ENCODE measurements at regions not wholly inside any gene's neighbourhood (a gene's known extent, or its start where the extent isn't known, plus 50 kb on each side); places are given as distances from the start of the nearest gene placed in this dataset.

DNA sequence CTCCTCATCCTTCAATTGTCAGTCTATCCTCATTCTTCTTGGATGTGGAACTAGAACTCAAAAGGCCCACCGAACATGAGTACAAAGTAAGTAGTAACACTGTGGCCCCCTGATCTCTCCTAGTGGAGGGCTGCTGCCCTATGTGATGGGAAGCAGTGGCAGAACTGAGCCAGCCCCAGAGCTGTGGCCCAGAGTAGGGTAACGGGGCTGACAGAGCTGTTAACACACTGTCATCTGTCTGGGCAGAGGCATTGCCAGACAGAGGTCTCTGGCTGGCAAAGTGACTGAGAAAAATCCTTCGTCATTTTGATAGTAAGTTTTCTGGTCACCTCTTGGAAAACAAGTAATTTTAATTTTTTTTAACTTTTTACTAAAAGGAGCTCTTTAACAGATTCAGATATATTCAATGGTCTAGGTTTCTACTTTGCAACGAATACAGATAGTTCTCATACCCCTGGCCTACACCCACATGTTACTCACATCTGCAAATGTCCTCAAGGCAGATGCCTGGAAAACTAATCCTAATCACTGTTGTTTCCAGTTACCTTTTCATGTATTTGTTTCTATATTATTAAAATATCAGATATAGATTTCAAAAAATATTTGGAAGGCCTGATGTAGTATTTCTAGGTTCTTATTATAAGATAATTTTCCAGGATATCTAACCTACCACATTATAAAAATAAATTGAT lies 588.7 kb downstream of the CPS1 start:
- Histone ChIP-seq H3K9me3 (ENCODE audit: control insufficient read depth, insufficient read depth, low read length) (peaks cover 9% of the 10 kb centered on the region), H3K9me2 (replicated peaks; ENCODE audit: control insufficient read depth, low read length) (no peaks in the 10 kb centered on the region), H3K27me3 (ENCODE audit: control insufficient read depth, low read length) (no peaks in the 10 kb centered on the region), H3K4me3 (ENCODE audit: low read length) (no peak overlapping the region), H3K27ac (ENCODE audit: low read depth, low read length) (no peak overlapping the region), H3K79me2 (ENCODE audit: control insufficient read depth, low read length) (no peaks in the 10 kb centered on the region), H4K20me1 (ENCODE audit: control insufficient read depth, insufficient read depth, low read depth, low read length) (no peaks in the 10 kb centered on the region), H3K36me3 (ENCODE audit: control insufficient read depth, low read length) (no peaks in the 10 kb centered on the region), H3F3A (ENCODE audit: control insufficient read depth, insufficient read depth) (no peaks in the 10 kb centered on the region), H3K4me1 (ENCODE audit: control insufficient read depth, low read length) (no peaks in the 10 kb centered on the region), H3K4me2 (ENCODE audit: low read length) (no peak overlapping the region)
- no peak for TF ChIP-seq EZH2phosphoT487 (IDR thresholded peaks at IDR 0.05; ENCODE audit: borderline replicate concordance, low read length)
- TF ChIP-seq, protein P1, sequence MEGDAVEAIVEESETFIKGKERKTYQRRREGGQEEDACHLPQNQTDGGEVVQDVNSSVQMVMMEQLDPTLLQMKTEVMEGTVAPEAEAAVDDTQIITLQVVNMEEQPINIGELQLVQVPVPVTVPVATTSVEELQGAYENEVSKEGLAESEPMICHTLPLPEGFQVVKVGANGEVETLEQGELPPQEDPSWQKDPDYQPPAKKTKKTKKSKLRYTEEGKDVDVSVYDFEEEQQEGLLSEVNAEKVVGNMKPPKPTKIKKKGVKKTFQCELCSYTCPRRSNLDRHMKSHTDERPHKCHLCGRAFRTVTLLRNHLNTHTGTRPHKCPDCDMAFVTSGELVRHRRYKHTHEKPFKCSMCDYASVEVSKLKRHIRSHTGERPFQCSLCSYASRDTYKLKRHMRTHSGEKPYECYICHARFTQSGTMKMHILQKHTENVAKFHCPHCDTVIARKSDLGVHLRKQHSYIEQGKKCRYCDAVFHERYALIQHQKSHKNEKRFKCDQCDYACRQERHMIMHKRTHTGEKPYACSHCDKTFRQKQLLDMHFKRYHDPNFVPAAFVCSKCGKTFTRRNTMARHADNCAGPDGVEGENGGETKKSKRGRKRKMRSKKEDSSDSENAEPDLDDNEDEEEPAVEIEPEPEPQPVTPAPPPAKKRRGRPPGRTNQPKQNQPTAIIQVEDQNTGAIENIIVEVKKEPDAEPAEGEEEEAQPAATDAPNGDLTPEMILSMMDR (IDR thresholded peaks at IDR 0.05; ENCODE audit: low read depth, low read length, poor library complexity, severe bottlenecking): no peak

GRCh38 chr2:211149731-211150130 lies 593.3 kb downstream of the CPS1 start:
- no peak overlapping the region for H3K4me2 ChIP-seq (ENCODE audit: low read length)
- H3K4me1 ChIP-seq (ENCODE audit: control insufficient read depth, low read length): no peaks in the 10 kb centered on the region
- no peaks in the 10 kb centered on the region for H3F3A ChIP-seq (ENCODE audit: control insufficient read depth, insufficient read depth)
- no peaks in the 10 kb centered on the region for H3K79me2 ChIP-seq (ENCODE audit: control insufficient read depth, low read length)
- no peaks in the 10 kb centered on the region for H3K9me2 ChIP-seq (replicated peaks; ENCODE audit: control insufficient read depth, low read length)
- H3K4me3 ChIP-seq (ENCODE audit: low read length): no peak overlapping the region
- H4K20me1 ChIP-seq (ENCODE audit: control insufficient read depth, insufficient read depth, low read depth, low read length): no peaks in the 10 kb centered on the region
- H3K27me3 ChIP-seq (ENCODE audit: control insufficient read depth, low read length): no peaks in the 10 kb centered on the region
- no peaks in the 10 kb centered on the region for H3K36me3 ChIP-seq (ENCODE audit: control insufficient read depth, low read length)
- no peak overlapping the region for H3K27ac ChIP-seq (ENCODE audit: low read depth, low read length)
- TF ChIP-seq, protein P1 (IDR thresholded peaks at IDR 0.05; ENCODE audit: low read depth, low read length, poor library complexity, severe bottlenecking): no peak
- TF ChIP-seq EZH2phosphoT487 (IDR thresholded peaks at IDR 0.05; ENCODE audit: borderline replicate concordance, low read length): no peak
- peaks cover 3% of the 10 kb centered on the region for H3K9me3 ChIP-seq (ENCODE audit: control insufficient read depth, insufficient read depth, low read length)

DNA sequence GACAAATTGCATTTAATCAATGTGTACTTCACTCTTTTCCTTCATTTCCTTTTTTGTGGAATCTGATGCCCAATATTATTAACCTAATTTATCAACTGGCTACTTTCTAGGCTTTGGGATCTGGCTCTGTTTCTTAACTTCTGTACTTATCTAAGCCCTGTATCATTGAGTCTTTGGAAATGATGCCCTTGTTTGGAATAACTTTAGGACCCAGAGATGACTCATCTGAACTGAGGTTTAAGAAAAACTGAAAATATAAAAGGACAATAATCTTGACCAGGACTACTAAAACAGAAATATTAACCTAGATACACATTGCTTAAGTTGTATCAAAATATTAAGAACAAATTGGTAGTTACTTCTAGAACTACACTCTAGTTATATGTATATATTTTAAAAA lies 600.8 kb downstream of the CPS1 start:
- H3K36me3 ChIP-seq (ENCODE audit: control insufficient read depth, low read length): no peaks in the 10 kb centered on the region
- H3K9me3 ChIP-seq (ENCODE audit: control insufficient read depth, insufficient read depth, low read length): no peaks in the 10 kb centered on the region
- H3K4me1 ChIP-seq (ENCODE audit: control insufficient read depth, low read length): peaks cover 6% of the 10 kb centered on the region
- no peak overlapping the region for H3K4me2 ChIP-seq (ENCODE audit: low read length)
- no peaks in the 10 kb centered on the region for H4K20me1 ChIP-seq (ENCODE audit: control insufficient read depth, insufficient read depth, low read depth, low read length)
- H3K27me3 ChIP-seq (ENCODE audit: control insufficient read depth, low read length): no peaks in the 10 kb centered on the region
- H3F3A ChIP-seq (ENCODE audit: control insufficient read depth, insufficient read depth): no peaks in the 10 kb centered on the region
- TF ChIP-seq, protein P1 (IDR thresholded peaks at IDR 0.05; ENCODE audit: low read depth, low read length, poor library complexity, severe bottlenecking): no peak
- no peak for TF ChIP-seq EZH2phosphoT487 (IDR thresholded peaks at IDR 0.05; ENCODE audit: borderline replicate concordance, low read length)
- H3K79me2 ChIP-seq (ENCODE audit: control insufficient read depth, low read length): no peaks in the 10 kb centered on the region
- H3K4me3 ChIP-seq (ENCODE audit: low read length): no peak overlapping the region
- no peak overlapping the region for H3K27ac ChIP-seq (ENCODE audit: low read depth, low read length)
- H3K9me2 ChIP-seq (replicated peaks; ENCODE audit: control insufficient read depth, low read length): no peaks in the 10 kb centered on the region
